Duodenal mucosa (tissue), 2 donors: ENCODE measurements at regions not wholly inside any gene's neighbourhood (a gene's known extent, or its start where the extent isn't known, plus 50 kb on each side); places are given as distances from the start of the nearest gene placed in this dataset.

Experiments
- H3K27ac ChIP-seq: one replicate; pipeline ENCODE4 v1.7.0; 2013; ENCODE audit warnings: low read depth, low read length
- H3K27me3 ChIP-seq, 2 donors: one replicate each; pipeline ENCODE4 v1.7.0; 2013; ENCODE audit warnings: low read length in 2 of 2, control low read depth in 1 of 2; ENCODE audit not compliant: insufficient read depth in 2 of 2, control insufficient read depth in 1 of 2
- H3K36me3 ChIP-seq, 2 donors: one replicate each; pipeline ENCODE4 v1.7.0; 2013; ENCODE audit warnings: low read length in 2 of 2, control low read depth in 1 of 2; ENCODE audit not compliant: insufficient read depth in 2 of 2, control insufficient read depth in 1 of 2
- H3K4me1 ChIP-seq, 2 donors: one replicate each; pipeline ENCODE4 v1.7.0; 2013; ENCODE audit warnings: low read length in 2 of 2, control low read depth in 1 of 2; ENCODE audit not compliant: insufficient read depth in 2 of 2, control insufficient read depth in 1 of 2
- H3K4me3 ChIP-seq, 2 donors: one replicate each; pipeline ENCODE4 v1.7.0; 2013; ENCODE audit warnings: low read length in 2 of 2, low read depth in 1 of 2
- H3K9ac ChIP-seq, 2 donors: one replicate each; pipeline ENCODE4 v1.7.0; 2013; ENCODE audit warnings: low read length in 2 of 2, low read depth in 1 of 2
- H3K9me3 ChIP-seq, 2 donors: one replicate each; pipeline ENCODE4 v1.7.0; 2013; ENCODE audit warnings: low read length in 2 of 2, control low read depth in 1 of 2; ENCODE audit not compliant: control insufficient read depth in 1 of 2

- H3K4me1 ChIP-seq: no peaks in the 10 kb centered on the region
- no peak overlapping the region for H3K4me3 ChIP-seq
- H3K9ac ChIP-seq: no peak overlapping the region
- H3K27me3 ChIP-seq: no peaks in the 10 kb centered on the region
- H3K9me3 ChIP-seq: no peaks in the 10 kb centered on the region
- H3K27ac ChIP-seq: no peak overlapping the region
- no peaks in the 10 kb centered on the region for H3K36me3 ChIP-seq
Observed at GRCh38 chr2:129768485-129769184, 210.8 kb upstream of the RAB6C start.

DNA sequence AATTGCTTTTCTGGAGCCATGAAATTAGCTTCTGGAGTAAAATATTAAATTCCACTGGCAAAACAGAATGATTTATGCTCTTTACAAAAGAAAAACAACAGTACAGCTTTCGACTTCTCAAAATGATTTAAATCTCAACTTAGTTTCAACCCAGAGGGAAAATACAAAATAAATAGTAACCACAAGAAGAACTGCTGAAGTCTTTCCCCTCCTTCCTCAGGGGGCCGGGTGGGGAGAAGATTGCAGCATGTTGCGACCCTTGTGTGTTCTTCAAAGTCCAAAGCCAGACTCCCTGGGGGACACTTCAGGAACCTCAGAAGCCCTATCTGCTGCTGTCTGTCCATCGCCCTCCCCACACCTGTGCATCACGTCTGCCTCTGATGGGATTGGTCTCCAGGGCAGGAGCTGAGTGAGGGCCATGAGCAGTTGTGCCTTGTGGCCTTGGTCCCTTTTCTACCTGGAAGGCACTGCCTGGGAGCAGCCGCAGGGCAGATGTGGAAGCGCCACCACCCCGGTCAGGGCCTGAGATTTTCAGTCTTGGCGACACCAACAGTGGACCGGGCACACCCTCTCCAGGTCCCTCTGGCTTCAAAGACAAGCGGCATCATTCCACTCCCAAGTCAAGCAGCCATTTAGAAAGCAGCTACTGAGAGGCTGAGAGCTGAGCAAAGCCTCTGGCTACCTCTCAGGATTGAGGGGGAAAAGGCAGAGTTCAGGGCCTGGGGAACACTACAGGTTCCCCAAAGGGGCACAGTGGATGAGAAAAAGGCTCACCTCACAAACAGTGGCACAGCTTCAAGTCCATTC lies 210.1 kb upstream of the RAB6C start:
- Histone ChIP-seq H3K4me1 (no peaks in the 10 kb centered on the region), H3K9ac (no peak overlapping the region), H3K27me3 (no peaks in the 10 kb centered on the region), H3K9me3 (no peaks in the 10 kb centered on the region), H3K36me3 (no peaks in the 10 kb centered on the region), H3K27ac (no peak overlapping the region), H3K4me3 (no peak overlapping the region)

GRCh38 chr2:129771418-129772189 lies 207.9 kb upstream of the RAB6C start:
- Histone ChIP-seq H3K27me3 (no peaks in the 10 kb centered on the region), H3K4me3 (no peak overlapping the region)

GRCh38 chr2:129772190-129772579 lies 207.3 kb upstream of the RAB6C start:
- no peaks in the 10 kb centered on the region for H3K9me3 ChIP-seq
- no peak overlapping the region for H3K27ac ChIP-seq
- H3K27me3 ChIP-seq: no peaks in the 10 kb centered on the region
- H3K9ac ChIP-seq: no peak overlapping the region
- no peak overlapping the region for H3K4me3 ChIP-seq
- no peaks in the 10 kb centered on the region for H3K36me3 ChIP-seq
- H3K4me1 ChIP-seq: no peaks in the 10 kb centered on the region

More at GRCh38 chr2:129771418-129772189, 207.9 kb upstream of the RAB6C start:
- H3K9me3 ChIP-seq: no peaks in the 10 kb centered on the region
- no peaks in the 10 kb centered on the region for H3K4me1 ChIP-seq
- H3K9ac ChIP-seq: no peak overlapping the region
- H3K27ac ChIP-seq: no peak overlapping the region
- no peaks in the 10 kb centered on the region for H3K36me3 ChIP-seq

- H3K9me3 ChIP-seq: no peaks in the 10 kb centered on the region
- no peak overlapping the region for H3K27ac ChIP-seq
Observed at GRCh38 chr2:129775952-129776653, 203.4 kb upstream of the RAB6C start.

GRCh38 chr2:129777146-129777545 lies 202.3 kb upstream of the RAB6C start:
- H3K27ac ChIP-seq: no peak overlapping the region

More at GRCh38 chr2:129775952-129776653, 203.4 kb upstream of the RAB6C start:
- no peak overlapping the region for H3K9ac ChIP-seq
- H3K4me1 ChIP-seq: no peaks in the 10 kb centered on the region
- no peak overlapping the region for H3K4me3 ChIP-seq
- no peaks in the 10 kb centered on the region for H3K36me3 ChIP-seq
- H3K27me3 ChIP-seq: no peaks in the 10 kb centered on the region

GRCh38 chr2:129777762-129778583 lies 201.5 kb upstream of the RAB6C start:
- no peak overlapping the region for H3K4me3 ChIP-seq
- no peak overlapping the region for H3K27ac ChIP-seq
- no peaks in the 10 kb centered on the region for H3K36me3 ChIP-seq
- H3K9ac ChIP-seq: no peak overlapping the region
- no peaks in the 10 kb centered on the region for H3K4me1 ChIP-seq
- no peaks in the 10 kb centered on the region for H3K27me3 ChIP-seq
- H3K9me3 ChIP-seq: no peaks in the 10 kb centered on the region

More at GRCh38 chr2:129777146-129777545, 202.3 kb upstream of the RAB6C start:
- H3K27me3 ChIP-seq: no peaks in the 10 kb centered on the region
- no peaks in the 10 kb centered on the region for H3K4me1 ChIP-seq
- no peaks in the 10 kb centered on the region for H3K9me3 ChIP-seq
- no peak overlapping the region for H3K4me3 ChIP-seq
- H3K36me3 ChIP-seq: no peaks in the 10 kb centered on the region
- H3K9ac ChIP-seq: no peak overlapping the region

- no peaks in the 10 kb centered on the region for H3K9me3 ChIP-seq
- no peaks in the 10 kb centered on the region for H3K27me3 ChIP-seq
- H3K4me1 ChIP-seq: no peaks in the 10 kb centered on the region
- no peaks in the 10 kb centered on the region for H3K36me3 ChIP-seq
- no peak overlapping the region for H3K27ac ChIP-seq
- no peak overlapping the region for H3K9ac ChIP-seq
- no peak overlapping the region for H3K4me3 ChIP-seq
Observed at GRCh38 chr2:129778584-129778877, 200.9 kb upstream of the RAB6C start.

- no peak overlapping the region for H3K9ac ChIP-seq
- no peak overlapping the region for H3K4me3 ChIP-seq
- no peaks in the 10 kb centered on the region for H3K36me3 ChIP-seq
- H3K9me3 ChIP-seq: no peaks in the 10 kb centered on the region
- H3K27ac ChIP-seq: no peak overlapping the region
- no peaks in the 10 kb centered on the region for H3K27me3 ChIP-seq
- no peaks in the 10 kb centered on the region for H3K4me1 ChIP-seq
Observed at GRCh38 chr2:129779783-129780182, 199.7 kb upstream of the RAB6C start.
